CD14-positive monocyte (primary cell): ENCODE measurements at regions not wholly inside any gene's neighbourhood (a gene's known extent, or its start where the extent isn't known, plus 50 kb on each side); places are given as distances from the start of the nearest gene placed in this dataset.

Source experiments
- DNase-seq, 3 donors: peaks; one replicate each; pipeline ENCODE4 v3.0.0-alpha.2; 2011 to 2022
- H2AFZ ChIP-seq: 2 replicates; pipeline ENCODE4 v1.6.0; 2012; ENCODE audit warnings: mild to moderate bottlenecking, low read depth, low read length, inconsistent platforms; ENCODE audit not compliant: insufficient read depth, poor library complexity, severe bottlenecking
- H3K27ac ChIP-seq, 2 donors: 1 replicate in 1 of 2; 2 replicates in 1 of 2; pipeline ENCODE4 v1.5.1; 2012 to 2013; ENCODE audit warnings: low read length in 2 of 2, control low read depth in 1 of 2, inconsistent platforms in 1 of 2, low read depth in 1 of 2, mild to moderate bottlenecking in 1 of 2
- H3K27me3 ChIP-seq, 2 donors: one replicate each; pipeline versions ENCODE4 v1.6.0 to v1.6.1; 2011 to 2013; ENCODE audit warnings: low read length in 2 of 2; ENCODE audit not compliant: control insufficient read depth in 2 of 2, insufficient read depth in 2 of 2
- H3K36me3 ChIP-seq, 2 donors: replicated peaks in 1 of 2; 1 replicate in 1 of 2; 2 replicates in 1 of 2; pipeline versions ENCODE4 v1.5.1 to v1.6.1; 2012 to 2013; ENCODE audit warnings: low read length in 2 of 2, control low read depth in 1 of 2, inconsistent platforms in 1 of 2, mild to moderate bottlenecking in 1 of 2; ENCODE audit not compliant: insufficient read depth in 2 of 2, control insufficient read depth in 1 of 2
- H3K4me1 ChIP-seq, 2 donors: 1 replicate in 1 of 2; 2 replicates in 1 of 2; pipeline versions ENCODE4 v1.5.1 to v1.6.1; 2012 to 2013; ENCODE audit warnings: low read length in 2 of 2, control low read depth in 1 of 2, inconsistent platforms in 1 of 2, mild to moderate bottlenecking in 1 of 2, moderate library complexity in 1 of 2; ENCODE audit not compliant: insufficient read depth in 2 of 2, control insufficient read depth in 1 of 2
- H3K4me2 ChIP-seq: replicated peaks from 2 replicates; pipeline ENCODE3; 2012; ENCODE audit warnings: low read length, moderate library complexity, mild to moderate bottlenecking; ENCODE audit not compliant: poor library complexity, severe bottlenecking; ENCODE audit errors: extremely low read depth
- H3K4me3 ChIP-seq, 3 experiments: fragments of 200-600 bp in 1 of 3; sonication (generic) in 1 of 3; replicated peaks in 1 of 3; 1 replicate in 2 of 3; 2 replicates in 1 of 3; pipeline ENCODE4 v1.5.1; 2011 to 2013; ENCODE audit warnings: low read length in 3 of 3, mild to moderate bottlenecking in 3 of 3, control low read depth in 2 of 3, low read depth in 2 of 3, inconsistent platforms in 1 of 3, moderate library complexity in 1 of 3
- H3K79me2 ChIP-seq: 2 replicates; pipeline ENCODE4 v1.6.0; 2012; ENCODE audit warnings: mild to moderate bottlenecking, control low read depth, inconsistent platforms, low read length, moderate library complexity; ENCODE audit not compliant: insufficient read depth
- H3K9ac ChIP-seq: 2 replicates; pipeline ENCODE4 v1.6.0; 2017; ENCODE audit warnings: low read length, mild to moderate bottlenecking; ENCODE audit not compliant: insufficient read depth, poor library complexity, severe bottlenecking
- H3K9me3 ChIP-seq, 2 donors: replicated peaks in 1 of 2; 1 replicate in 1 of 2; 2 replicates in 1 of 2; pipeline versions ENCODE4 v1.5.1 to v1.6.1; 2012 to 2013; ENCODE audit warnings: low read length in 2 of 2, control low read depth in 1 of 2; ENCODE audit not compliant: control insufficient read depth in 1 of 2, insufficient read depth in 1 of 2
- H4K20me1 ChIP-seq: 2 replicates; pipeline ENCODE4 v1.6.0; 2012; ENCODE audit warnings: mild to moderate bottlenecking, low read length, control low read depth, moderate library complexity; ENCODE audit not compliant: insufficient read depth
- H3K27ac Mint-ChIP-seq, 7 donors: one replicate each; pipeline ENCODE4 v1.8.0; 2020; ENCODE audit warnings: mild to moderate bottlenecking in 7 of 7, mixed read lengths in 7 of 7, moderate library complexity in 6 of 7, inconsistent platforms in 2 of 7
- H3K27me3 Mint-ChIP-seq, 3 donors: one replicate each; pipeline ENCODE4 v1.8.0; 2021 to 2022; ENCODE audit warnings: low read depth in 3 of 3, mild to moderate bottlenecking in 3 of 3, mixed read lengths in 3 of 3, moderate library complexity in 3 of 3, inconsistent platforms in 1 of 3
- H3K36me3 Mint-ChIP-seq, 2 donors: one replicate each; pipeline ENCODE4 v1.8.0; 2020; ENCODE audit warnings: mixed read lengths in 2 of 2, inconsistent platforms in 1 of 2, mild to moderate bottlenecking in 1 of 2
- H3K4me1 Mint-ChIP-seq: one replicate; pipeline ENCODE4 v1.8.0; 2020; ENCODE audit warnings: mild to moderate bottlenecking, mixed read lengths
- H3K4me3 Mint-ChIP-seq, 2 donors: one replicate each; pipeline ENCODE4 v1.8.0; 2020; ENCODE audit warnings: mild to moderate bottlenecking in 2 of 2, mixed read lengths in 2 of 2, moderate library complexity in 1 of 2
- H3K9me3 Mint-ChIP-seq, 7 donors: one replicate each; pipeline ENCODE4 v1.8.0; 2020 to 2022; ENCODE audit warnings: mixed read lengths in 7 of 7, mild to moderate bottlenecking in 6 of 7, moderate library complexity in 6 of 7, inconsistent platforms in 2 of 7
- WGBS: methylation state at CpG from one replicate; pipeline ENCODE4 v1.1.5; 2013; ENCODE audit warnings: missing lambda C conversion rate; ENCODE audit not compliant: insufficient coverage; 5-methylcytosine and 5-hydroxymethylcytosine counted together
- intact Hi-C, 2 donors: fragments of 100-400 bp; cut with micrococcal nuclease; formaldehyde crosslinking; loops; one replicate each; pipeline versions ENCODE4 v1.15.0 to v1.15.1; 2023
- TF ChIP-seq, protein P1 (sequence below): fragments of 200-600 bp; IDR thresholded peaks from one replicate; pipeline ENCODE4 v1.8.0; 2022; ENCODE audit warnings: antibody characterized with exemption, mild to moderate bottlenecking

DNA sequence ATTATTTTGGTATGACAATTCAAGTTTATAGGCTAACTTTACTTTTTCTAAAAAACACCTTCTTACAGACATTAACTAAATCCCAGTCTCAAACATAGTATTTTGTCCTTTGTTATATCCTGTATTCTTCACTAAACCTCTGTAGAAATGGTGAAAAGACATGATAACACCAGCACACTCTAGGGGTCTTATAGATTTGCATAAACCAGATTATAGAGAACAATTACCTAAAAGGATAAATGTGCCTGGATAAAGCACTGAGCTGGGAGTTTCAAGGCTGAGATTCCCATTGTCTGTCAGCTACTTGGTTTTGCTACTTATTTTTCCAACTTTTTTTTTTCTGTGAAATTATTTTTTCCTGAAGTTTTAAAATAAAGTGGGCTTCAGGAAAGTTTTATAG is 1288.6 kb upstream of the TMPRSS15 start:
- no peak for DNase-seq
- no peaks in the 10 kb centered on the region for H3K79me2 ChIP-seq
- H3K4me1 Mint-ChIP-seq: no peaks in the 10 kb centered on the region
- H3K9ac ChIP-seq: no peak overlapping the region
- H3K36me3 Mint-ChIP-seq: no peaks in the 10 kb centered on the region
- H3K4me3 ChIP-seq: no peak overlapping the region
- H3K36me3 ChIP-seq: no peaks in the 10 kb centered on the region
- peaks cover 0 to 4% (median 2%) of the 10 kb centered on the region in 7 donors for H3K9me3 Mint-ChIP-seq
- no peak overlapping the region for H3K4me2 ChIP-seq
- TF ChIP-seq, protein P1, sequence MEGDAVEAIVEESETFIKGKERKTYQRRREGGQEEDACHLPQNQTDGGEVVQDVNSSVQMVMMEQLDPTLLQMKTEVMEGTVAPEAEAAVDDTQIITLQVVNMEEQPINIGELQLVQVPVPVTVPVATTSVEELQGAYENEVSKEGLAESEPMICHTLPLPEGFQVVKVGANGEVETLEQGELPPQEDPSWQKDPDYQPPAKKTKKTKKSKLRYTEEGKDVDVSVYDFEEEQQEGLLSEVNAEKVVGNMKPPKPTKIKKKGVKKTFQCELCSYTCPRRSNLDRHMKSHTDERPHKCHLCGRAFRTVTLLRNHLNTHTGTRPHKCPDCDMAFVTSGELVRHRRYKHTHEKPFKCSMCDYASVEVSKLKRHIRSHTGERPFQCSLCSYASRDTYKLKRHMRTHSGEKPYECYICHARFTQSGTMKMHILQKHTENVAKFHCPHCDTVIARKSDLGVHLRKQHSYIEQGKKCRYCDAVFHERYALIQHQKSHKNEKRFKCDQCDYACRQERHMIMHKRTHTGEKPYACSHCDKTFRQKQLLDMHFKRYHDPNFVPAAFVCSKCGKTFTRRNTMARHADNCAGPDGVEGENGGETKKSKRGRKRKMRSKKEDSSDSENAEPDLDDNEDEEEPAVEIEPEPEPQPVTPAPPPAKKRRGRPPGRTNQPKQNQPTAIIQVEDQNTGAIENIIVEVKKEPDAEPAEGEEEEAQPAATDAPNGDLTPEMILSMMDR: no peak
- intact Hi-C loops: no loop called here
- no peaks in the 10 kb centered on the region for H3K9me3 ChIP-seq
- no peak overlapping the region for H3K4me3 Mint-ChIP-seq
- no peaks in the 10 kb centered on the region for H3K4me1 ChIP-seq
- H3K27ac Mint-ChIP-seq: no peak overlapping the region
- H3K27ac ChIP-seq: no peak overlapping the region
- peaks cover 0 to 1% (median 0%) of the 10 kb centered on the region in 3 donors for H3K27me3 Mint-ChIP-seq
- H3K27me3 ChIP-seq: no peaks in the 10 kb centered on the region
- H2AFZ ChIP-seq: no peak overlapping the region
- no peaks in the 10 kb centered on the region for H4K20me1 ChIP-seq

DNA sequence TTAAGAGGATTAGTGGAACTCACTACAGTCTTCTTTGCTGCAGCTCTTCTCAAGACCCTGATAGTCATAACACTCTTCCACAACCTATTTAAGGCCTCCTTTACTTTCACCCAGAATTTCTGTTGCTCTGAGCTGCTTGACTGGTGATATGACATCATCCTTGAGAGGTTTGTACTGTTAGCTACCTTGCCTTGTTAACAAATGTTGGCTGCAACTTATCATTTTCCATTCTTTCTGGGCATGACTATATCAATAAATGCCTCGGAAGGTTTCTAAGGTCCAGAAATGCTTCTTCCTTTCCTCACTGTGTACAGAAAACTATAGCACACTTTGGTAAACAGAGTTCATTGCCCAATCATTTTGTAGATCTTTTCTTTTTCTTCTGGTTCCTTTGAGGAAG is 1292.2 kb upstream of the TMPRSS15 start:
- Histone ChIP-seq H3K4me1 (no peaks in the 10 kb centered on the region), H2AFZ (no peak overlapping the region), H3K4me2 (no peak overlapping the region), H3K36me3 (no peaks in the 10 kb centered on the region), H3K27ac (no peak overlapping the region), H3K27me3 (no peaks in the 10 kb centered on the region), H3K9ac (no peak overlapping the region), H3K79me2 (no peaks in the 10 kb centered on the region), H3K9me3 (peaks cover 0 to 3% of the 10 kb centered on the region in 2 donors), H4K20me1 (no peaks in the 10 kb centered on the region), H3K4me3 (no peak overlapping the region)
- H3K9me3 Mint-ChIP-seq: peaks cover 0 to 4% (median 0%) of the 10 kb centered on the region in 7 donors
- no CpG with 5 or more reads among the region's 1 CpG for WGBS
- H3K4me1 Mint-ChIP-seq: no peaks in the 10 kb centered on the region
- intact Hi-C loops: no loop called here
- H3K4me3 Mint-ChIP-seq: no peak overlapping the region
- H3K27me3 Mint-ChIP-seq: no peaks in the 10 kb centered on the region
- TF ChIP-seq, protein P1: no peak
- no peaks in the 10 kb centered on the region for H3K36me3 Mint-ChIP-seq
- no peak overlapping the region for H3K27ac Mint-ChIP-seq
- DNase-seq: no peak
